ENCODE measurements at regions not wholly inside any gene's neighbourhood (a gene's known extent, or its start where the extent isn't known, plus 50 kb on each side); places are given as distances from the start of the nearest gene placed in this dataset.
A peak's percentile ranks its signal among the peaks of the same experiment; 100 is the strongest.

GRCh38 chr15:93141371-93141794 lies 52.4 kb upstream of the RGMA start:
- H3K4me2 ChIP-seq (ENCODE audit: control insufficient read depth, insufficient read depth): no peak overlapping the region
- POLR2A ChIA-PET: no interaction called here
- SMC1A ChIA-PET (ENCODE audit: uncharacterized antibody, unreplicated experiment): no interaction called here

More at GRCh38 chr15:93141371-93141794, 52.4 kb upstream of the RGMA start:
- Histone ChIP-seq H3K9ac (ENCODE audit: control insufficient read depth, insufficient read depth, low read length) (no peak overlapping the region), H4K20me1 (ENCODE audit: control insufficient read depth, insufficient read depth) (no peaks in the 10 kb centered on the region), H2AFZ (ENCODE audit: control insufficient read depth, low read depth, low read length) (no peak overlapping the region), H3K4me3 (no peak overlapping the region), H3K9me3 (replicated peaks; ENCODE audit: control insufficient read depth, insufficient read depth, low read length) (no peaks in the 10 kb centered on the region), H3K27me3 (replicated peaks in 1 of 2; ENCODE audit: control insufficient read depth in 2 of 2, insufficient read depth in 2 of 2, low read length in 1 of 2) (no peaks in the 10 kb centered on the region; a peak in 2 of 4 replicates), H3K27ac (ENCODE audit: control insufficient read depth, insufficient read depth) (no peak overlapping the region), H3K36me3 (ENCODE audit: control insufficient read depth in 2 of 2, insufficient read depth in 2 of 2, low read length in 1 of 2) (no peaks in the 10 kb centered on the region), H3K4me1 (ENCODE audit: control insufficient read depth, insufficient read depth, low read length) (no peaks in the 10 kb centered on the region), H3K79me2 (ENCODE audit: control insufficient read depth, insufficient read depth, low read length) (no peaks in the 10 kb centered on the region)
- WGBS (ENCODE audit: insufficient coverage, insufficient replicate concordance, low lambda C conversion rate, missing lambda C conversion rate): 23% methylated on average over 8 of the region's 8 CpGs
- intact Hi-C loops (cut with micrococcal nuclease; ENCODE audit: unreplicated experiment) (no loop called here), in situ Hi-C loops (cut with MboI) (no loop called here)
- ATAC-seq (peak; percentile 64), DNase-seq (ENCODE audit: low read depth, low spot score) (no peak), FAIRE-seq (no peak)
- TF ChIP-seq TCF12 (IDR thresholded peaks at IDR 0.05; ENCODE audit: low read depth, low read length) (no peak), SPI1 (IDR thresholded peaks at IDR 0.05; ENCODE audit: borderline replicate concordance, insufficient read depth, low read depth, low read length) (peak; percentile 89), RUNX3 (IDR thresholded peaks at IDR 0.05; ENCODE audit: low read length) (peak; percentile 34; the same call in 1 of the 2 replicates), ZBTB11 (CRISPR knock-in tag; IDR thresholded peaks at IDR 0.05) (no peak), STAT3 (IDR thresholded peaks at IDR 0.05; ENCODE audit: low read depth, low read length) (no peak)
- BruUV-seq (replicated peaks): no TSS peak
- RAD21 ChIA-PET (ENCODE audit: unreplicated experiment): no interaction called here
- CTCF ChIA-PET: interaction anchor here (0.6 kb wide), 1 partner anchor 196 kb away, joined by 3 read pairs; no protein-coding TSS in a partner anchor

All from GM12878 (cell line).